GM18870 (cell line): ENCODE measurements at regions not wholly inside any gene's neighbourhood (a gene's known extent, or its start where the extent isn't known, plus 50 kb on each side); places are given as distances from the start of the nearest gene placed in this dataset.

Experiments
- ATAC-seq: cut with Tn5 transposase; IDR thresholded peaks from one replicate; pipeline ENCODE4 v1.9.1; 2021; ENCODE audit warnings: moderate library complexity; ENCODE audit not compliant: unreplicated experiment

- no peak for ATAC-seq
Observed at GRCh38 chr6:113796038-113796437, 61.1 kb upstream of the MARCKS start.

DNA sequence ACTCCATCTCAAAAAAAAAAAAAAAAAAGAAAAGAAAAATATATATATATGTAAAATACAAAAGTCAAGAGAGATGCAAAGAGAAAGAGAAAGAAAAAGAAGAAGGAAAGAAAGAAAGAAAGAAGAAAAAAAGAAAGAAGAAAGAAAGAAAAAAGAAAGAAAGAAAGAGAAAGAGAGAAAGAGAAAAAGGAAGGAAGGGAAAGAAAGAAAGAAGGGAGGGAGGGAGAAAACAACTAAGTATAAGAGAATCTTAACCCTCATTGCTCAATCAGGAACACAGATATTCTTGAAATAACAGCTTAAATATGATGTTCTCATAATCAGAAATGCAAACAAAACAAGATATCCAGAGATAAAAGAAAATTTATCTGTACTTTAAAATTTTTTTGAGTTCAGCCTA is 54.4 kb upstream of the MARCKS start:
- ATAC-seq: no peak

DNA sequence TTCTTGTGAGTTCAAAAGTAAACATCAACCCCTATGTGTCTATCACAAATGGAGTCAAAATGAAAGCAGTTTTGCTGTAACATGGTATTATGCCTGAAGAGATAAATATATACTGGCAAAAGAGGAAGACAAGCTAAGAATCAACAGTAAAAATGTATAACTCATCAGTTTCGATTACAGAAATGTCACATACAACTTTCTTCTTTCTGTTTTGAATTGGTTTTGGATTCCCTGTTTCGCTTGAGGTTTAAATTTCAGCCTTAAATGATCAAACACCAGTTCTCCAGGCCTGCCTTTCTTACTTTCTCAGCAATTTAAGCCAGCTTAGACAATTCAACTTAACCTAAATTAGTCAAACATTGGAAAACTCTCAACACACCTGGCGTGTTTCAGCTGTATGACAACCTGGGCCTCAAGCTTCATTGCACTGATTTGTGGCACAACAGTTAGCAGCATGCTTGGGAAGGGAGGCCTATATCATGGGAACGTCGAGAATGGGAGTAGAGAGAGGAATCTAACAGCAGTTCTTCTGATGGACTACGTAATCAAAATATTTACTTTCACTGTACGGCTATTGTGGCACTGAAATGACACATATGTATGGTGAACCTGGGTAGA is 51.9 kb upstream of the MARCKS start:
- peak; percentile 94 for ATAC-seq

- no peak for ATAC-seq
Observed at GRCh38 chr6:113805811-113806495, 51.2 kb upstream of the MARCKS start.
